HepG2 (cell line): ENCODE measurements at regions not wholly inside any gene's neighbourhood (a gene's known extent, or its start where the extent isn't known, plus 50 kb on each side); places are given as distances from the start of the nearest gene placed in this dataset.

Experiments
- ATAC-seq: fragments of 200-7000 bp; cut with Tn5 transposase; 3 replicates; pipeline ENCODE4 v1.9.1; 2020; ENCODE audit warnings: mild to moderate bottlenecking, moderate library complexity
- BruUV-seq: library from RNA; stranded (reverse); fragments of 400-500 nt; replicated peaks from 2 replicates; lab custom pipeline; 2021; lab: Mats Ljungman, UMichigan
- CTCF ChIA-PET: fragments of 300-600 bp; formaldehyde crosslinking; extraction: SDS; loops from one replicate; lab custom pipeline; 2021; ENCODE audit warnings: low total read pairs, inconsistent platforms, low intra/inter-chr PET ratio; lab: Yijun Ruan, JAX
- POLR2A ChIA-PET: fragments of 350-600 bp; sonication (Branson Sonifier 250); formaldehyde crosslinking; loops from one replicate; lab custom pipeline; 2020; ENCODE audit warnings: antibody characterized with exemption, inconsistent platforms; lab: Yijun Ruan, JAX
- DNase-seq: peaks from one replicate; pipeline ENCODE4 v3.0.0-alpha.2; 2015; ENCODE audit warnings: low spot score
- FAIRE-seq: peaks from 3 replicates; lab custom pipeline; 2011; peaks lifted over from hg19 to GRCh38; lab: Jason Lieb, UNC
- H2AFZ ChIP-seq: one replicate; pipeline ENCODE4 v1.6.1; 2011; ENCODE audit warnings: low read length, inconsistent platforms
- H3K27ac ChIP-seq: fragments of 300-600 bp; 3 replicates; pipeline ENCODE4 v1.8.0; 2011; ENCODE audit warnings: mixed run types, mild to moderate bottlenecking, mixed read lengths, low read length, inconsistent platforms; ENCODE audit not compliant: insufficient read depth; ENCODE audit errors: extremely low read length
- H3K27me3 ChIP-seq, 2 experiments: fragments of 200-600 bp in 1 of 2; 2 replicates in 1 of 2; 3 replicates in 1 of 2; pipeline versions ENCODE4 v1.6.0 to v1.8.0; 2011; ENCODE audit warnings: low read length in 2 of 2, mild to moderate bottlenecking in 2 of 2, moderate library complexity in 2 of 2, inconsistent platforms in 1 of 2; ENCODE audit not compliant: insufficient read depth in 2 of 2, control insufficient read depth in 1 of 2
- H3K36me3 ChIP-seq, 2 experiments: fragments of 200-600 bp in 1 of 2; replicated peaks in 1 of 2; 2 replicates in 1 of 2; 3 replicates in 1 of 2; pipeline versions ENCODE4 v1.5.1 to v1.8.0; 2011; ENCODE audit warnings: low read length in 2 of 2, inconsistent platforms in 1 of 2; ENCODE audit not compliant: insufficient read depth in 2 of 2, control insufficient read depth in 1 of 2
- H3K4me1 ChIP-seq: 2 replicates; pipeline ENCODE4 v1.5.1; 2012; ENCODE audit warnings: low read length, inconsistent platforms; ENCODE audit not compliant: insufficient read depth
- H3K4me2 ChIP-seq: 2 replicates; pipeline ENCODE4 v1.6.0; 2011; ENCODE audit warnings: low read depth, low read length, inconsistent platforms
- H3K4me3 ChIP-seq, 3 experiments: fragments of 200-600 bp in 1 of 3; sonication (generic), shearing (Covaris generic) in 1 of 3; replicated peaks in 1 of 3; 2 replicates each; pipeline ENCODE4 v1.5.1; 2011 to 2016; ENCODE audit warnings: low read length in 3 of 3, inconsistent platforms in 2 of 3, low read depth in 2 of 3, mild to moderate bottlenecking in 2 of 3, control low read depth in 1 of 3, mixed read lengths in 1 of 3; ENCODE audit not compliant: insufficient read depth in 1 of 3
- H3K79me2 ChIP-seq: one replicate; pipeline ENCODE4 v1.6.1; 2011; ENCODE audit warnings: low read length, inconsistent platforms; ENCODE audit not compliant: insufficient read depth
- H3K9ac ChIP-seq: 2 replicates; pipeline ENCODE4 v1.6.0; 2011; ENCODE audit warnings: mild to moderate bottlenecking, low read depth, low read length, inconsistent platforms; ENCODE audit not compliant: insufficient read depth
- H3K9me3 ChIP-seq: 2 replicates; pipeline ENCODE4 v1.5.1; 2012; ENCODE audit warnings: mild to moderate bottlenecking, low read length
- H4K20me1 ChIP-seq: 2 replicates; pipeline ENCODE4 v1.6.0; 2011; ENCODE audit warnings: inconsistent platforms, mild to moderate bottlenecking, low read length, moderate library complexity; ENCODE audit not compliant: insufficient read depth
- ARID3A ChIP-seq: IDR thresholded peaks from 2 replicates; pipeline ENCODE4 v1.6.1; 2012; ENCODE audit warnings: low read depth, low read length, improper control_type of control experiment
- MAZ ChIP-seq, 2 experiments: sonication (generic) in 1 of 2; formaldehyde crosslinking in 1 of 2; IDR thresholded peaks; 2 replicates each; pipeline versions ENCODE4 v1.5.0 to v1.6.1; 2012 to 2020; ENCODE audit warnings: low read depth in 2 of 2, mild to moderate bottlenecking in 2 of 2, borderline replicate concordance in 1 of 2, improper control_type of control experiment in 1 of 2, low read length in 1 of 2, missing genetic modification reagents in 1 of 2, moderate library complexity in 1 of 2
- PREB ChIP-seq: sonication (generic); formaldehyde crosslinking; IDR thresholded peaks from 2 replicates; pipeline ENCODE4 v1.4.0; 2020; ENCODE audit warnings: missing genetic modification reagents
- PTBP1 ChIP-seq: fragments of 200-400 bp; formaldehyde crosslinking; IDR thresholded peaks from 2 replicates; pipeline ENCODE4 v1.6.1; 2018; ENCODE audit warnings: low read length, low read depth; ENCODE audit not compliant: poor library complexity, severe bottlenecking
- RFX1 ChIP-seq: fragments of 450-650 bp; IDR thresholded peaks from 2 replicates; pipeline ENCODE4 v1.6.1; 2017
- RFX3 ChIP-seq: IDR thresholded peaks from 2 replicates; pipeline ENCODE4 v1.6.1; 2016; ENCODE audit warnings: missing biosample characterization, missing genetic modification reagents
- SOX6 ChIP-seq, 2 experiments: fragments of 450-650 bp in 1 of 2; sonication (generic) in 1 of 2; formaldehyde crosslinking in 1 of 2; IDR thresholded peaks; 2 replicates each; pipeline versions ENCODE4 v1.4.0 to v1.6.1; 2017 to 2020; ENCODE audit warnings: antibody characterized with exemption in 1 of 2, mild to moderate bottlenecking in 1 of 2, missing genetic modification reagents in 1 of 2
- ZFP90 ChIP-seq: sonication (generic); formaldehyde crosslinking; IDR thresholded peaks from 2 replicates; pipeline ENCODE4 v1.8.0; 2022; ENCODE audit warnings: missing genetic modification reagents, mild to moderate bottlenecking, inconsistent platforms, borderline replicate concordance
- ZNF562 ChIP-seq: sonication (generic); formaldehyde crosslinking; IDR thresholded peaks from 2 replicates; pipeline ENCODE4 v1.8.0; 2022; ENCODE audit warnings: missing genetic modification reagents, borderline replicate concordance
- ZNF589 ChIP-seq: sonication (generic); formaldehyde crosslinking; conservative IDR thresholded peaks from 2 replicates; pipeline ENCODE4 v1.8.0; 2022; ENCODE audit warnings: mild to moderate bottlenecking, moderate library complexity, missing genetic modification reagents
- ZSCAN25 ChIP-seq: sonication (generic); formaldehyde crosslinking; IDR thresholded peaks from 2 replicates; pipeline ENCODE4 v1.8.0; 2022; ENCODE audit warnings: mild to moderate bottlenecking, missing genetic modification reagents
- WGBS: methylation state at CpG from one replicate; pipeline ENCODE4 v1.1.6; 2017; ENCODE audit warnings: low lambda C conversion rate; 5-methylcytosine and 5-hydroxymethylcytosine counted together
- in situ Hi-C: cut with HindIII; loops from 2 replicates; pipeline ENCODE4 v1.10.0; 2017; ENCODE audit warnings: low pct_unique_long_range_greater_than_20kb; ENCODE audit not compliant: extremely low pct_ligation_motif_present
- intact Hi-C: fragments of 100-400 bp; cut with micrococcal nuclease; formaldehyde crosslinking; loops from one replicate; pipeline ENCODE4 v1.10.0; 2022; ENCODE audit not compliant: unreplicated experiment

- TF ChIP-seq ARID3A: no peak
- no peak for TF ChIP-seq ZFP90
- TF ChIP-seq ZSCAN25 (CRISPR knock-in tag): no peak
- TF ChIP-seq SOX6 (IDR thresholded peaks at IDR 0.05): no peak
- no peak for TF ChIP-seq SOX6 (CRISPR knock-in tag; IDR thresholded peaks at IDR 0.05)
- no peak for TF ChIP-seq PTBP1
- no peak for TF ChIP-seq ZNF562 (CRISPR knock-in tag)
- TF ChIP-seq PREB (CRISPR knock-in tag): no peak
Measured at GRCh38 chr18:21164548-21165095, 53.0 kb upstream of the ROCK1 start (continued).

- intact Hi-C loops: no loop called here
- no TSS peak for BruUV-seq
- ATAC-seq (peak; percentile 51; the same call in 2 of the 3 replicates), DNase-seq (peak; percentile 24), FAIRE-seq (no peak)
- CTCF ChIA-PET: no interaction called here
- in situ Hi-C loops: loop anchor here (25.0 kb wide), 1 partner anchor 94 kb away; no protein-coding TSS in a partner anchor
- Histone ChIP-seq H3K4me1 (no peaks in the 10 kb centered on the region), H3K9ac (no peak overlapping the region), H4K20me1 (no peaks in the 10 kb centered on the region), H3K4me3 (no peak overlapping the region), H2AFZ (no peak overlapping the region), H3K27me3 (0 out of 5 replicates have a peak, but pooled peaks cover 0 to 2% of the 10 kb centered on the region in 2 experiments), H3K27ac (no peak overlapping the region), H3K79me2 (no peaks in the 10 kb centered on the region), H3K36me3 (no peaks in the 10 kb centered on the region), H3K4me2 (no peak overlapping the region), H3K9me3 (no peaks in the 10 kb centered on the region)
- POLR2A ChIA-PET: no interaction called here
- 0% methylated on average over 1 of the region's 1 CpG for WGBS
- TF ChIP-seq ZNF589 (CRISPR knock-in tag) (no peak), MAZ (IDR thresholded peaks at IDR 0.05; ENCODE audit: borderline replicate concordance, low read depth, low read length) (no peak), MAZ (CRISPR knock-in tag; IDR thresholded peaks at IDR 0.05; ENCODE audit: low read depth) (no peak), RFX1 (peak; percentile 52; the same call in 1 of the 2 replicates), RFX3 (CRISPR knock-in tag) (peak; percentile 64)
Measured at GRCh38 chr18:21167641-21168377, 56.2 kb upstream of the ROCK1 start.
